Peyer's patch (tissue), 4 donors: ENCODE measurements at regions not wholly inside any gene's neighbourhood (a gene's known extent, or its start where the extent isn't known, plus 50 kb on each side); places are given as distances from the start of the nearest gene placed in this dataset.
A peak's percentile ranks its signal among the peaks of the same experiment; 100 is the strongest.

ENCODE experiments used
- DNase-seq, 3 donors: peaks; one replicate each; pipeline ENCODE4 v3.0.0-alpha.2; 2017 to 2019
- H3K27ac ChIP-seq, 4 donors: fragments of 200-600 bp; sonication (generic); one replicate each; pipeline ENCODE4 v1.5.1; 2016 to 2019
- H3K27me3 ChIP-seq, 2 donors: fragments of 200-600 bp; sonication (generic); one replicate each; pipeline ENCODE4 v1.5.1; 2019
- H3K36me3 ChIP-seq, 3 donors: fragments of 200-600 bp; sonication (generic); one replicate each; pipeline ENCODE4 v1.5.1; 2016 to 2019
- H3K4me1 ChIP-seq, 4 donors: fragments of 200-600 bp; sonication (generic); one replicate each; pipeline ENCODE4 v1.5.1; 2016 to 2019
- H3K4me3 ChIP-seq, 4 donors: fragments of 200-600 bp; sonication (generic); 1 replicate in 3 of 4; 2 replicates in 1 of 4; pipeline ENCODE4 v1.5.1; 2016 to 2019; ENCODE audit warnings: mild to moderate bottlenecking in 1 of 4
- H3K9me3 ChIP-seq, 4 donors: fragments of 200-600 bp; sonication (generic); one replicate each; pipeline ENCODE4 v1.5.1; 2016 to 2019; ENCODE audit warnings: mild to moderate bottlenecking in 1 of 4
- CTCF ChIP-seq, 6 experiments: fragments of 450-650 bp in 4 of 6; fragments of 200-600 bp in 2 of 6; sonication (generic) in 1 of 6; IDR thresholded peaks; one replicate each; pipeline ENCODE4 v1.5.1; 2017 to 2019; ENCODE audit warnings: antibody characterized with exemption in 6 of 6, mild to moderate bottlenecking in 3 of 6, moderate library complexity in 1 of 6
- POLR2A ChIP-seq, 2 donors: fragments of 450-650 bp; IDR thresholded peaks; one replicate each; pipeline ENCODE4 v1.5.1; 2017; ENCODE audit warnings: antibody characterized with exemption in 2 of 2, mild to moderate bottlenecking in 2 of 2, moderate library complexity in 2 of 2

- no peaks in the 10 kb centered on the region for H3K9me3 ChIP-seq
- TF ChIP-seq CTCF (IDR thresholded peaks at IDR 0.05) = peak; percentile 42 to 77 (median 68)
- TF ChIP-seq POLR2A (IDR thresholded peaks at IDR 0.05) = no peak
- no peaks in the 10 kb centered on the region for H3K4me1 ChIP-seq
- no peak overlapping the region for H3K4me3 ChIP-seq
- no peaks in the 10 kb centered on the region for H3K36me3 ChIP-seq
- DNase-seq = no peak
- H3K27ac ChIP-seq = no peak overlapping the region
- H3K27me3 ChIP-seq = no peaks in the 10 kb centered on the region
These were observed 339.7 kb upstream of the SLC14A2 start for GRCh38 chr18:45275367-45276113.

DNA sequence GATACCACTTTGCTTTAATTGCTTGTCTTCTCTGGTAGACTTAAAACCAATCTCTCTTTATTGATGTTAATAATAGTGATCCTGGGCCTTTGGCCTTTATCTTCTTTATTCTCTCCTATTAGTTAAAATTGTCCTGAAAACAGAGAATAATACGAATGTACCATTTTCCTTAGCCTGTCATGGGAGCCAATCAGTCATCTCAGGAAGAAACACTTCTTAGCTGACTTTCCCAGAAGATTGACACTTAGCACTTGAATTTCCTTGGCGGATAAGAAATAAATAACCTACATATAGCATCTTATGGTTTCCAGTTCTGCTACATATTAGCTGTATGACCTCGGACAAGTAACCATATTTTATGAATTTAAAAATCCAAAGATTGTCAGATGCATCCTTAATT is 338.4 kb upstream of the SLC14A2 start:
- Histone ChIP-seq H3K9me3 (no peaks in the 10 kb centered on the region), H3K27ac (no peak overlapping the region)
- DNase-seq = no peak

DNA sequence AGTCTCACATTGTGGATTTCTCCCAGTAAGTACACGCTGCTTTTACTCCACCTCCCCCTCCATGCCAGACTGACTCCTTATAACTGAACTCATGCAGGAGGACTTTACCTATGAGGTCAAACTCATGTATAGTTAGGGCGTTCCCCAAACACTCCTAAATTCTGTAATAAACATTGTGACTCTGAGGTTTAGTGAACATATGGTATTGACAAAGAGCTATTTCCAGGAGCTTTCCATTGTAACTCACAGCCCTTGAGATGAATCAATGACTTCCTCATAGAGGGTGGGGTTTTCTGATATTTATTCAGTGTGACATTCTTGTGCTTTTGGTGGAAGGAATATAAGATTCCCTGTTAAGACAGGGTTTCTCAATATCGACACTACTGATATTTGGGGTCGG is 337.4 kb upstream of the SLC14A2 start:
- Histone ChIP-seq H3K4me1 (no peaks in the 10 kb centered on the region), H3K27me3 (no peaks in the 10 kb centered on the region), H3K36me3 (no peaks in the 10 kb centered on the region), H3K9me3 (no peaks in the 10 kb centered on the region), H3K27ac (no peak overlapping the region), H3K4me3 (no peak overlapping the region)
- TF ChIP-seq CTCF (IDR thresholded peaks at IDR 0.05) (no peak), POLR2A (IDR thresholded peaks at IDR 0.05) (no peak)
- DNase-seq = no peak

More for the DNA sequence above, 338.4 kb upstream of the SLC14A2 start:
- H3K36me3 ChIP-seq = no peaks in the 10 kb centered on the region
- H3K4me3 ChIP-seq = no peak overlapping the region
- no peaks in the 10 kb centered on the region for H3K4me1 ChIP-seq
- TF ChIP-seq POLR2A (IDR thresholded peaks at IDR 0.05) = no peak
- TF ChIP-seq CTCF (IDR thresholded peaks at IDR 0.05) = no peak
- H3K27me3 ChIP-seq = no peaks in the 10 kb centered on the region

DNA sequence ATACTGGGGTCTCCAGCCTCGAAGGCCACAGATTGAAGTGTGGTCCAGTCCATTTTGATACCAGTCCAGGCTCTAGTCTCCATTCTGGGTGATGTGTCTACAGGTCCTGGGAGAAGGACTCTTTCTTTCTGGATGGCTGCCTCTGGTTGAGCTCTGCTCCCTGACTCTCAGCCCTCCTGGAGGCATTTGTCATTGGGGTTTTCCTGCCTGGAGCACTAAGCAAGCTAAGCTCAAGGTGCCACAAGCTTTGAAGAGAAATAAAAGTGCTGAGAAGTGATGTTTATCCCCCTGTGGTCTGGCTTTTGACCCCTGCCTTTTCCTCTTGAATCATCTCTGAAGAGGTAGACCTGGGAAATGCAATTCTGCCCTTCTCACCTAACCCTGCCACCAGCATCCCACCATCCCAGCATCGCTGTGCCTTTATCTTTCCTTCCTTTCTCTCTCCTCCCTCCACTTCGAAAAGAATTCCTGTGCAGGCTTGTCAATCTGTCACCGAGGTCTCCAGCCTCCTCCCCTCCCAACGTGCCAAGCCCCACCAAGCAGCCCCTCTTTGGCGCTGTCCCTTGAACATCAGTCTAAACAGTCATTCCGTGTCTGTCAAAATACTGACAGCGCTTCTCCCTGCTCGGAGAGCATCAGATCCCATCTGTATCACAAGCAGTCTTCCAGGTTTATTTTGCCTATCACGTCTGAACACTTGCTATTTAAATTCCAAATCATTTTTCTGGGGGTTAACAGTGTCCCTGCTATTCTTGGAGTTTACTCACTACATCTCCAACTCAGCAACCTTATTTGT is 334.6 kb upstream of the SLC14A2 start:
- DNase-seq = no peak
- Histone ChIP-seq H3K27me3 (no peaks in the 10 kb centered on the region), H3K4me3 (no peak overlapping the region), H3K9me3 (no peaks in the 10 kb centered on the region), H3K4me1 (no peaks in the 10 kb centered on the region), H3K27ac (no peak overlapping the region), H3K36me3 (no peaks in the 10 kb centered on the region)
- TF ChIP-seq POLR2A (IDR thresholded peaks at IDR 0.05) (no peak), CTCF (IDR thresholded peaks at IDR 0.05) (no peak)

DNA sequence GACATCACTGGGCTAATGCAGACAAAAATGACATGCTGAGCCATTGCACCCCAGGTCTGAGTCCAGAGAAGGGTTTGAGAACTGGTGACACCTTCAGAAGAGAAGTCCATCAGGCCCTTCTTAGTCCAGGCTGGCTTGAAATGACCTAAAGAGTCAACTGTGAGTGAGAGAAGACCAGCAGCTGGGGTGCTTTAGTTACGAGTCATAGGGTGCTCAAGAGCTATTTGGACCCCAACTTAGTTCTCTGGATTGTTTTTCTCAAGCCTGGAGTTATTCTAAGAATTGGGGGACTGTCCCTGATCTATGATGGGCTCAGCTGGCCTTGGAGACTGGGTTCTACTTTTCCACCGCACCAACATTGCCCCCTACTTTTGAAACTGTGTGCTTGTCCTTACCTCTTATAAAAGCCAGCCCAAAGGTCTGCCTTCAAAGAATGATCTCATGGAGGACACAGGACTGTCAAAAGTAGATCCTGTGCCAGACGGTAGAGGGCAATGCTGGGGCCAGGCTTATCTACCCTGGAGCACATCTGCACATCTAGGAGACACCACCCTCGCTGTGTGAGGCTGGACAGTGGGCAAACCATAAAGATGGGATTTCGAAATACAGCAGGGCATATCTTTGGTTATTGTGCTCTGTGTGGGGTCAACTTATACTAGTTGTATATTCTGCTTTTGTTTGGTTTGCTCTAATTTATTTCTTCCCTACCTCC is 333.0 kb upstream of the SLC14A2 start:
- Histone ChIP-seq H3K4me3 (no peak overlapping the region), H3K4me1 (no peaks in the 10 kb centered on the region), H3K27me3 (no peaks in the 10 kb centered on the region), H3K27ac (no peak overlapping the region), H3K9me3 (no peaks in the 10 kb centered on the region), H3K36me3 (no peaks in the 10 kb centered on the region)
- DNase-seq = no peak
- peak in 2 of 6 experiments; percentile 9 to 17 for TF ChIP-seq CTCF (IDR thresholded peaks at IDR 0.05)
- no peak for TF ChIP-seq POLR2A (IDR thresholded peaks at IDR 0.05)
